Smooth muscle cell (in vitro differentiated cells): ENCODE measurements at regions not wholly inside any gene's neighbourhood (a gene's known extent, or its start where the extent isn't known, plus 50 kb on each side); places are given as distances from the start of the nearest gene placed in this dataset.

Source experiments
- DNase-seq: peaks from one replicate; lab custom pipeline; 2025; ENCODE audit not compliant: unreplicated experiment; lab: John Stamatoyannopoulos, UW
- H2AFZ ChIP-seq: fragments of 200-600 bp; sonication (generic); 2 replicates; pipeline ENCODE4 v1.6.0; 2016; ENCODE audit warnings: antibody characterized with exemption, low read depth, mild to moderate bottlenecking
- H3F3A ChIP-seq: fragments of 200-600 bp; sonication (generic); 2 replicates; pipeline ENCODE4 v1.6.0; 2017; ENCODE audit warnings: antibody characterized with exemption, low read depth
- H3K27ac ChIP-seq: fragments of 200-600 bp; sonication (generic); 2 replicates; pipeline ENCODE4 v1.5.1; 2016; ENCODE audit warnings: low read depth, mild to moderate bottlenecking
- H3K27me3 ChIP-seq: fragments of 200-600 bp; sonication (generic); 2 replicates; pipeline ENCODE4 v1.6.1; 2016; ENCODE audit warnings: low read depth, mild to moderate bottlenecking
- H3K36me3 ChIP-seq: fragments of 200-600 bp; sonication (generic); 2 replicates; pipeline ENCODE4 v1.5.1; 2016; ENCODE audit warnings: low read depth
- H3K4me1 ChIP-seq: fragments of 200-600 bp; sonication (generic); 2 replicates; pipeline ENCODE4 v1.5.1; 2016; ENCODE audit warnings: low read depth
- H3K4me2 ChIP-seq: fragments of 200-600 bp; sonication (generic); 2 replicates; pipeline ENCODE4 v1.6.0; 2016; ENCODE audit warnings: mild to moderate bottlenecking
- H3K4me3 ChIP-seq: fragments of 200-600 bp; sonication (generic); 2 replicates; pipeline ENCODE4 v1.5.1; 2016; ENCODE audit warnings: mild to moderate bottlenecking
- H3K79me2 ChIP-seq: fragments of 200-600 bp; sonication (generic); 2 replicates; pipeline ENCODE4 v1.6.0; 2016; ENCODE audit warnings: low read depth, mild to moderate bottlenecking
- H3K9ac ChIP-seq: fragments of 200-600 bp; sonication (generic); 2 replicates; pipeline ENCODE4 v1.6.0; 2016; ENCODE audit warnings: low read depth
- H3K9me3 ChIP-seq: fragments of 200-600 bp; sonication (generic); replicated peaks from 2 replicates; pipeline ENCODE4 v1.5.1; 2016; ENCODE audit warnings: low read depth
- H4K20me1 ChIP-seq: fragments of 200-600 bp; sonication (generic); 2 replicates; pipeline ENCODE4 v1.6.0; 2016; ENCODE audit warnings: low read depth
- CTCF ChIP-seq: fragments of 200-600 bp; sonication (generic); IDR thresholded peaks from 2 replicates; pipeline ENCODE4 v1.5.1; 2017; ENCODE audit warnings: borderline replicate concordance, mild to moderate bottlenecking, antibody characterized with exemption; ENCODE audit not compliant: insufficient read depth, poor library complexity, severe bottlenecking
- WGBS: methylation state at CpG from one replicate; pipeline ENCODE4 v1.1.7; 2016; ENCODE audit warnings: low lambda C conversion rate; 5-methylcytosine and 5-hydroxymethylcytosine counted together

GRCh38 chr13:90308249-90308648, 1039.2 kb upstream of the MIR17HG start:
- H3K9me3 ChIP-seq, result no peaks in the 10 kb centered on the region
- no peak for DNase-seq
- H3K4me2 ChIP-seq, result no peak overlapping the region
- no peaks in the 10 kb centered on the region for H3K4me1 ChIP-seq
- no peak for TF ChIP-seq CTCF
- no peaks in the 10 kb centered on the region for H3F3A ChIP-seq
- no peak overlapping the region for H3K9ac ChIP-seq
- H3K36me3 ChIP-seq, result no peaks in the 10 kb centered on the region
- no peak overlapping the region for H3K27ac ChIP-seq
- no peaks in the 10 kb centered on the region for H3K79me2 ChIP-seq
- no peaks in the 10 kb centered on the region for H4K20me1 ChIP-seq
- no peak overlapping the region for H2AFZ ChIP-seq
- H3K4me3 ChIP-seq, result no peak overlapping the region
- no peaks in the 10 kb centered on the region for H3K27me3 ChIP-seq

DNA sequence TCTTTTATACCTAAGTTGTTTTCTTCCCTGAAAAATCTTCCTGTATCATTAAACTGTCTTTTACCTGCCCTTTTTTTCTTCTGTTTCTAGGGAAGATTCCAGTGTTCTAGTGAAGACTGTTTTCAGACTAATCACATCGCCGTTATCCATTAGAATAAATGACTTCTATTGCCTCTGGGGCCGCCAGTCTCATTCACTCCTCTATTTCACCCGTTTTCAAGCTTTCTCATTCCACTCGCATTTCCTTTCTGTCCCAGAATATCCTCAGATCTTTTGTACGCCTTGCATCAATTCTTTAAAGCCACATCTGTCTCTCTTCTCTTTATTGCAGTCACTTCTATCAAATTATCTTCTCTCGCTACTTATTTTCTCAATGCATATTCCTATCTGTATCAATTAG, 1035.6 kb upstream of the MIR17HG start:
- TF ChIP-seq CTCF, result no peak
- H2AFZ ChIP-seq, result no peak overlapping the region
- H3K9ac ChIP-seq, result no peak overlapping the region
- H3K27me3 ChIP-seq, result no peaks in the 10 kb centered on the region
- H4K20me1 ChIP-seq, result no peaks in the 10 kb centered on the region
- no peaks in the 10 kb centered on the region for H3K79me2 ChIP-seq
- H3K36me3 ChIP-seq, result no peaks in the 10 kb centered on the region
- H3K4me2 ChIP-seq, result no peak overlapping the region
- H3K4me3 ChIP-seq, result no peak overlapping the region
- DNase-seq, result no peak
- WGBS, result 84% methylated on average over 7 of the region's 7 CpGs
- H3K4me1 ChIP-seq, result peaks cover 5% of the 10 kb centered on the region
- H3K27ac ChIP-seq, result no peak overlapping the region
- no peaks in the 10 kb centered on the region for H3K9me3 ChIP-seq
- no peaks in the 10 kb centered on the region for H3F3A ChIP-seq

DNA sequence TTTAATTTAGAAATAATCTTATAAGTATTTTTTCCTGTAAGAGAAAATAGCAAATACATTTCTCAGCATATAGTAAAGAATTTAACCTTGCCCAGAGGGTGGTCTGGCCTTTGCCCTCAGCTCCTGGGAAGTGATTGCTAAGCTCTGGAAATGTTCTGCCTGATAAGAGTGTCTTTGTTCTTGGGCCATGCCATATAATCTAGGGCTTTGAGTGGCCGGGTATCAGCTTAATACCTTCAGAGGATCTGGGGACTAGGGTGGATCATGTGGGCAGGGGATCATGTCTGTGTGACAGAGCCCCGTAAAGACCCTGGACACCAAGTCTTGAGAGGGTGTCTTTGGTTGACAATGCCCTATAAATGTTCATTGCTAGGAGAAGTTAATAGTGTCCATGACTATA, 1032.4 kb upstream of the MIR17HG start:
- Histone ChIP-seq H3K9me3 (no peaks in the 10 kb centered on the region), H3K4me2 (no peak overlapping the region), H2AFZ (no peak overlapping the region), H3K36me3 (no peaks in the 10 kb centered on the region), H3K4me3 (no peak overlapping the region), H3K27me3 (no peaks in the 10 kb centered on the region), H4K20me1 (no peaks in the 10 kb centered on the region), H3K9ac (no peak overlapping the region), H3K27ac (no peak overlapping the region), H3F3A (no peaks in the 10 kb centered on the region), H3K79me2 (no peaks in the 10 kb centered on the region), H3K4me1 (peaks cover 5% of the 10 kb centered on the region)
- 14% methylated on average over 2 of the region's 2 CpGs for WGBS
- TF ChIP-seq CTCF, result no peak
- DNase-seq, result no peak

DNA sequence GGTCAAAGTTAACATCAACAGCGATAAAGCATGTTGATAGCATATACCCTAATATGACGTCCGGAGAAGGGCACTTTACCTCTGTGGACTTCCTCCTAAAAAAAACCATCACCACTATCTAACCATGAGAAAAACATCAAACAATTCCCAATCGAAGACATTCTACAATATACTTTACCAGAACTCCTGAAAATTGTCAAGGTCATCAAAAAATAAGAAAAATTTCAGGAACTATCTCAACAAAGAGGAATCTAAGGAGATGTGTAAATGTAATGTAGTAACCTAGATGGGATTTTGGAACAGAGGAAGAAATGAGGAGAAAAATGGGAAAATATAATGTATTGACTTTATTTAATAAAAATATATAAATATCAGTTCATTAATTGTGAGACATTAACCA, 1026.8 kb upstream of the MIR17HG start:
- DNase-seq, result no peak
- 95% methylated on average over 4 of the region's 4 CpGs for WGBS
- Histone ChIP-seq H3K79me2 (no peaks in the 10 kb centered on the region), H2AFZ (no peak overlapping the region), H3K4me3 (no peak overlapping the region), H3K4me2 (no peak overlapping the region), H3F3A (no peaks in the 10 kb centered on the region), H3K36me3 (no peaks in the 10 kb centered on the region), H4K20me1 (no peaks in the 10 kb centered on the region), H3K9me3 (no peaks in the 10 kb centered on the region), H3K27me3 (no peaks in the 10 kb centered on the region), H3K27ac (no peak overlapping the region), H3K9ac (no peak overlapping the region), H3K4me1 (no peaks in the 10 kb centered on the region)
- TF ChIP-seq CTCF, result no peak
